H9 (cell line): ENCODE measurements at regions not wholly inside any gene's neighbourhood (a gene's known extent, or its start where the extent isn't known, plus 50 kb on each side); places are given as distances from the start of the nearest gene placed in this dataset.

Source experiments
- DNase-seq: peaks from one replicate; pipeline ENCODE4 v3.0.0-alpha.2; 2017
- H2AFZ ChIP-seq: one replicate; pipeline ENCODE4 v1.6.1; 2013; ENCODE audit warnings: mild to moderate bottlenecking, low read length, control low read depth, moderate library complexity
- H2AK5ac ChIP-seq: 2 replicates; pipeline ENCODE4 v1.6.1; 2013; ENCODE audit warnings: low read length, control low read depth, mixed read lengths; ENCODE audit not compliant: insufficient read length
- H2BK120ac ChIP-seq: one replicate; pipeline ENCODE4 v1.6.1; 2013; ENCODE audit warnings: low read depth, mild to moderate bottlenecking, low read length, control low read depth, inconsistent platforms; ENCODE audit not compliant: poor library complexity, severe bottlenecking
- H2BK12ac ChIP-seq: 2 replicates; pipeline ENCODE4 v1.6.1; 2013; ENCODE audit warnings: low read length, control low read depth, mixed read lengths, low read depth; ENCODE audit not compliant: insufficient read length
- H2BK15ac ChIP-seq: 2 replicates; pipeline ENCODE4 v1.6.1; 2013; ENCODE audit warnings: low read depth, low read length, control low read depth
- H2BK20ac ChIP-seq: one replicate; pipeline ENCODE4 v1.6.1; 2013; ENCODE audit warnings: low read depth, mild to moderate bottlenecking, low read length, control low read depth, inconsistent platforms; ENCODE audit not compliant: poor library complexity, severe bottlenecking
- H2BK5ac ChIP-seq: 2 replicates; pipeline ENCODE4 v1.6.1; 2013; ENCODE audit warnings: low read length, control low read depth, mixed read lengths; ENCODE audit not compliant: insufficient read length
- H3K14ac ChIP-seq: 2 replicates; pipeline ENCODE4 v1.6.1; 2013; ENCODE audit warnings: low read length, control low read depth; ENCODE audit not compliant: insufficient read depth
- H3K18ac ChIP-seq: 2 replicates; pipeline ENCODE4 v1.6.1; 2013; ENCODE audit warnings: low read depth, mild to moderate bottlenecking, mixed read lengths, low read length, control low read depth; ENCODE audit not compliant: insufficient read length
- H3K23ac ChIP-seq: 2 replicates; pipeline ENCODE4 v1.6.1; 2013; ENCODE audit warnings: low read length, control low read depth, mixed read lengths, low read depth; ENCODE audit not compliant: insufficient read length
- H3K23me2 ChIP-seq: 2 replicates; pipeline ENCODE4 v1.6.1; 2013; ENCODE audit warnings: low read depth, mild to moderate bottlenecking, mixed read lengths, low read length, control low read depth; ENCODE audit not compliant: insufficient read length, poor library complexity, severe bottlenecking
- H3K27ac ChIP-seq: 2 replicates; pipeline ENCODE4 v1.5.1; 2013; ENCODE audit warnings: low read length, control low read depth, mixed read lengths, low read depth; ENCODE audit not compliant: insufficient read length
- H3K27me3 ChIP-seq: 2 replicates; pipeline ENCODE4 v1.6.1; 2013; ENCODE audit warnings: low read length, control low read depth, inconsistent platforms; ENCODE audit not compliant: insufficient read depth
- H3K4ac ChIP-seq: 2 replicates; pipeline ENCODE4 v1.6.1; 2013; ENCODE audit warnings: low read depth, mild to moderate bottlenecking, control low read depth, inconsistent platforms, low read length, moderate library complexity
- H3K4me1 ChIP-seq: 2 replicates; pipeline ENCODE4 v1.6.1; 2013; ENCODE audit warnings: low read length, control low read depth, inconsistent platforms; ENCODE audit not compliant: insufficient read depth
- H3K4me2 ChIP-seq: 2 replicates; pipeline ENCODE4 v1.6.1; 2013; ENCODE audit warnings: low read length, control low read depth, mixed read lengths; ENCODE audit not compliant: insufficient read length, insufficient read depth
- H3K56ac ChIP-seq: 2 replicates; pipeline ENCODE4 v1.6.1; 2013; ENCODE audit warnings: low read depth, mild to moderate bottlenecking, mixed read lengths, low read length, control low read depth; ENCODE audit not compliant: insufficient read length
- H3K79me1 ChIP-seq: 2 replicates; pipeline ENCODE4 v1.6.1; 2013; ENCODE audit warnings: low read depth, mild to moderate bottlenecking, moderate library complexity, low read length, control low read depth, inconsistent platforms; ENCODE audit not compliant: insufficient read depth, poor library complexity, severe bottlenecking
- H3K79me2 ChIP-seq: 2 replicates; pipeline ENCODE4 v1.6.1; 2013; ENCODE audit warnings: low read length, control low read depth, inconsistent platforms; ENCODE audit not compliant: insufficient read depth
- H3K9ac ChIP-seq: 2 replicates; pipeline ENCODE4 v1.6.1; 2013; ENCODE audit warnings: low read length, control low read depth, mixed read lengths; ENCODE audit not compliant: insufficient read length; ENCODE audit errors: extremely low read depth
- H3K9me3 ChIP-seq: one replicate; pipeline ENCODE4 v1.6.1; 2013; ENCODE audit warnings: low read depth, low read length, inconsistent platforms; ENCODE audit not compliant: control insufficient read depth
- H3T11ph ChIP-seq: one replicate; pipeline ENCODE4 v1.6.1; 2013; ENCODE audit warnings: mild to moderate bottlenecking, low read length, control low read depth, inconsistent platforms
- H4K20me1 ChIP-seq: one replicate; pipeline ENCODE4 v1.6.1; 2013; ENCODE audit not compliant: control insufficient read depth, insufficient read length, insufficient read depth
- H4K5ac ChIP-seq: 2 replicates; pipeline ENCODE4 v1.6.1; 2013; ENCODE audit warnings: low read depth, mild to moderate bottlenecking, mixed read lengths, low read length, control low read depth; ENCODE audit not compliant: insufficient read length
- H4K8ac ChIP-seq: replicated peaks from 2 replicates; pipeline ENCODE4 v1.6.1; 2013; ENCODE audit warnings: low read length, control low read depth, mixed read lengths, low read depth; ENCODE audit not compliant: insufficient read length
- H4K91ac ChIP-seq: 2 replicates; pipeline ENCODE4 v1.6.1; 2013; ENCODE audit warnings: low read depth, mild to moderate bottlenecking, moderate library complexity, mixed read lengths, low read length, control low read depth; ENCODE audit not compliant: insufficient read length
- H3K27ac Mint-ChIP-seq, 3 experiments: 2 replicates in 2 of 3; 3 replicates in 1 of 3; pipeline ENCODE4 v1.8.0; 2020 to 2021; ENCODE audit warnings: mixed read lengths in 3 of 3, mild to moderate bottlenecking in 1 of 3, moderate library complexity in 1 of 3
- H3K27me3 Mint-ChIP-seq: 2 replicates; pipeline ENCODE4 v1.8.0; 2021; ENCODE audit warnings: low read depth, mild to moderate bottlenecking, moderate library complexity, mixed read lengths
- H3K36me3 Mint-ChIP-seq, 3 experiments: 2 replicates in 2 of 3; 3 replicates in 1 of 3; pipeline ENCODE4 v1.8.0; 2020 to 2021; ENCODE audit warnings: low read depth in 3 of 3, mixed read lengths in 3 of 3; ENCODE audit not compliant: insufficient read depth in 1 of 3
- H3K4me1 Mint-ChIP-seq, 2 experiments: 2 replicates each; pipeline ENCODE4 v1.8.0; 2020; ENCODE audit warnings: mixed read lengths in 2 of 2
- H3K4me3 Mint-ChIP-seq, 2 experiments: 2 replicates in 1 of 2; 3 replicates in 1 of 2; pipeline ENCODE4 v1.8.0; 2020 to 2021; ENCODE audit warnings: mild to moderate bottlenecking in 2 of 2, mixed read lengths in 2 of 2, moderate library complexity in 1 of 2
- H3K9me3 Mint-ChIP-seq, 2 experiments: 2 replicates in 1 of 2; 3 replicates in 1 of 2; pipeline ENCODE4 v1.8.0; 2020; ENCODE audit warnings: mild to moderate bottlenecking in 2 of 2, mixed read lengths in 2 of 2, moderate library complexity in 1 of 2
- WGBS: extraction: QIAGEN DNeasy Blood & Tissue Kit; methylation state at CpG from one replicate; pipeline ENCODE4 v1.1.7; 2013; ENCODE audit warnings: missing lambda C conversion rate, low lambda C conversion rate, mixed read lengths; ENCODE audit not compliant: insufficient read length; ENCODE audit errors: extremely low coverage; 5-methylcytosine and 5-hydroxymethylcytosine counted together
- TF ChIP-seq, protein P1 (sequence below): fragments of 200-600 bp; sonication (generic); conservative IDR thresholded peaks from 3 replicates; pipeline ENCODE4 v1.8.0; 2021; ENCODE audit warnings: antibody characterized with exemption, mild to moderate bottlenecking

DNA sequence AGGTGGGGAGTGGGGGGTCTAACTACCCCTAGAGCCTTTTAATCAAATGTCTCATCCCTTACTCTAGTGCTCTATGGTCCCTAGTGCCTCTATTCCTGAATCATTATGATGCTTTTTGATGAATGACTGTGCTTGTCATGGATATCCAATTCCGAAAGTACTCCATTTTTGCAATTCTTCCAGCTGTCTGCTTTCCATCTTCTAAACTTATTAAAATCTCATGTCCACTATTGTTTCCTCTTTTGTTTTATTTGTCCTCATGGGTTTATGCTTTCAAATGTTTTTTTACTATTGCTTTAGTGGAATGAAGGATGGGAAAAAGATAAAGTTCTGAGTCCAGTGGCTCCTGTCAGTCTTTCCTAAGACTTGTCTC, 77.2 kb upstream of the KCNMB2 start:
- TF ChIP-seq, protein P1, sequence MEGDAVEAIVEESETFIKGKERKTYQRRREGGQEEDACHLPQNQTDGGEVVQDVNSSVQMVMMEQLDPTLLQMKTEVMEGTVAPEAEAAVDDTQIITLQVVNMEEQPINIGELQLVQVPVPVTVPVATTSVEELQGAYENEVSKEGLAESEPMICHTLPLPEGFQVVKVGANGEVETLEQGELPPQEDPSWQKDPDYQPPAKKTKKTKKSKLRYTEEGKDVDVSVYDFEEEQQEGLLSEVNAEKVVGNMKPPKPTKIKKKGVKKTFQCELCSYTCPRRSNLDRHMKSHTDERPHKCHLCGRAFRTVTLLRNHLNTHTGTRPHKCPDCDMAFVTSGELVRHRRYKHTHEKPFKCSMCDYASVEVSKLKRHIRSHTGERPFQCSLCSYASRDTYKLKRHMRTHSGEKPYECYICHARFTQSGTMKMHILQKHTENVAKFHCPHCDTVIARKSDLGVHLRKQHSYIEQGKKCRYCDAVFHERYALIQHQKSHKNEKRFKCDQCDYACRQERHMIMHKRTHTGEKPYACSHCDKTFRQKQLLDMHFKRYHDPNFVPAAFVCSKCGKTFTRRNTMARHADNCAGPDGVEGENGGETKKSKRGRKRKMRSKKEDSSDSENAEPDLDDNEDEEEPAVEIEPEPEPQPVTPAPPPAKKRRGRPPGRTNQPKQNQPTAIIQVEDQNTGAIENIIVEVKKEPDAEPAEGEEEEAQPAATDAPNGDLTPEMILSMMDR = no peak
- Histone ChIP-seq H3K4me1 (no peaks in the 10 kb centered on the region), H2AFZ (no peak overlapping the region), H4K20me1 (no peaks in the 10 kb centered on the region), H4K5ac (no peak overlapping the region), H4K91ac (no peak overlapping the region), H3K9ac (no peak overlapping the region), H3K27ac (no peak overlapping the region), H2BK120ac (no peak overlapping the region), H3K56ac (no peak overlapping the region), H2BK5ac (no peak overlapping the region), H3K18ac (no peak overlapping the region), H3K4me2 (no peak overlapping the region), H3K79me2 (no peaks in the 10 kb centered on the region), H3K27me3 (no peaks in the 10 kb centered on the region), H3K9me3 (no peaks in the 10 kb centered on the region), H2BK20ac (no peak overlapping the region), H4K8ac (no peak overlapping the region), H3K4ac (no peak overlapping the region), H3K23ac (no peak overlapping the region), H3T11ph (no peak overlapping the region), H3K79me1 (no peaks in the 10 kb centered on the region), H2AK5ac (no peak overlapping the region), H2BK15ac (no peak overlapping the region), H3K23me2 (no peaks in the 10 kb centered on the region), H2BK12ac (no peak overlapping the region), H3K14ac (no peak overlapping the region)
- H3K9me3 Mint-ChIP-seq = peaks cover 2 to 5% of the 10 kb centered on the region in 2 experiments; a peak in 2 of 5 replicates
- H3K27me3 Mint-ChIP-seq = no peaks in the 10 kb centered on the region; the same call in 1 of the 2 replicates
- DNase-seq = no peak
- H3K36me3 Mint-ChIP-seq = no peaks in the 10 kb centered on the region; a peak in 1 of 7 replicates
- no peak overlapping the region for H3K27ac Mint-ChIP-seq
- no peaks in the 10 kb centered on the region; a peak in 1 of 4 replicates for H3K4me1 Mint-ChIP-seq
- no CpG with 5 or more reads among the region's 1 CpG for WGBS
- H3K4me3 Mint-ChIP-seq = no peak overlapping the region
